Testis (tissue), 2 donors: ENCODE measurements at regions not wholly inside any gene's neighbourhood (a gene's known extent, or its start where the extent isn't known, plus 50 kb on each side); places are given as distances from the start of the nearest gene placed in this dataset.

ENCODE experiments used
- CTCF ChIP-seq, 3 experiments: fragments of 450-650 bp in 2 of 3; fragments of 200-600 bp in 1 of 3; sonication (generic) in 1 of 3; IDR thresholded peaks; one replicate each; pipeline ENCODE4 v1.5.1; 2016 to 2019; ENCODE audit warnings: antibody characterized with exemption in 3 of 3, mild to moderate bottlenecking in 2 of 3, moderate library complexity in 1 of 3
- POLR2A ChIP-seq: fragments of 450-650 bp; IDR thresholded peaks from one replicate; pipeline ENCODE4 v1.6.1; 2017; ENCODE audit warnings: antibody characterized with exemption, mild to moderate bottlenecking, moderate library complexity

- TF ChIP-seq CTCF (IDR thresholded peaks at IDR 0.05): no peak
- TF ChIP-seq POLR2A: no peak
Observed at GRCh38 chr11:131089727-131090245, 173.5 kb upstream of the SNX19 start.
